Spleen (tissue), 11 donors: ENCODE measurements at regions not wholly inside any gene's neighbourhood (a gene's known extent, or its start where the extent isn't known, plus 50 kb on each side); places are given as distances from the start of the nearest gene placed in this dataset.

Source experiments
- DNase-seq: peaks from one replicate; pipeline ENCODE4 v3.0.0-alpha.2; 2020
- H3K27ac ChIP-seq, 8 donors: fragments of 200-600 bp; sonication (generic) in 7 of 8; 1 replicate in 4 of 8; 2 replicates in 4 of 8; pipeline versions ENCODE4 v1.5.0 to v1.8.0; 2016 to 2021; ENCODE audit warnings: inconsistent platforms in 4 of 8, mild to moderate bottlenecking in 4 of 8, moderate library complexity in 1 of 8
- H3K27me3 ChIP-seq, 7 donors: fragments of 200-600 bp; sonication (generic) in 6 of 7; replicated peaks in 1 of 7; 1 replicate in 4 of 7; 2 replicates in 3 of 7; pipeline versions ENCODE4 v1.5.0 to v1.8.0; 2016 to 2021; ENCODE audit warnings: inconsistent platforms in 3 of 7, mild to moderate bottlenecking in 1 of 7
- H3K36me3 ChIP-seq, 6 donors: fragments of 200-600 bp; sonication (generic) in 5 of 6; 1 replicate in 4 of 6; 2 replicates in 2 of 6; pipeline versions ENCODE4 v1.5.0 to v1.8.0; 2016 to 2021; ENCODE audit warnings: inconsistent platforms in 2 of 6
- H3K4me1 ChIP-seq, 6 donors: fragments of 200-600 bp; sonication (generic) in 5 of 6; 1 replicate in 3 of 6; 2 replicates in 3 of 6; pipeline versions ENCODE4 v1.5.0 to v1.8.0; 2016 to 2021; ENCODE audit warnings: inconsistent platforms in 3 of 6
- H3K4me3 ChIP-seq, 8 donors: fragments of 200-600 bp; sonication (generic) in 7 of 8; 1 replicate in 4 of 8; 2 replicates in 4 of 8; pipeline versions ENCODE4 v1.5.0 to v1.8.0; 2016 to 2021; ENCODE audit warnings: inconsistent platforms in 4 of 8, mild to moderate bottlenecking in 4 of 8, moderate library complexity in 2 of 8
- H3K9me3 ChIP-seq, 8 donors: fragments of 200-600 bp; sonication (generic) in 7 of 8; 1 replicate in 4 of 8; 2 replicates in 4 of 8; pipeline versions ENCODE4 v1.5.0 to v1.8.0; 2016 to 2021; ENCODE audit warnings: inconsistent platforms in 4 of 8
- CTCF ChIP-seq, 11 experiments: fragments of 200-600 bp in 7 of 11; fragments of 450-650 bp in 4 of 11; sonication (generic) in 4 of 11; IDR thresholded peaks in 8 of 11; conservative IDR thresholded peaks in 3 of 11; 1 replicate in 7 of 11; 2 replicates in 4 of 11; pipeline versions ENCODE4 v1.4.0 to v1.8.0; 2016 to 2021; ENCODE audit warnings: antibody characterized with exemption in 11 of 11, inconsistent platforms in 4 of 11, mild to moderate bottlenecking in 1 of 11
- POLR2A ChIP-seq, 3 donors: fragments of 450-650 bp; IDR thresholded peaks; one replicate each; pipeline ENCODE4 v1.5.1; 2017; ENCODE audit warnings: antibody characterized with exemption in 3 of 3, mild to moderate bottlenecking in 1 of 3
- POLR2AphosphoS5 ChIP-seq, 3 donors: sonication (generic); formaldehyde crosslinking; IDR thresholded peaks; one replicate each; pipeline ENCODE4 v1.5.1; 2017; ENCODE audit warnings: antibody characterized with exemption in 3 of 3
- WGBS, 5 donors: extraction: QIAGEN DNeasy Blood & Tissue Kit in 3 of 5; methylation state at CpG; one replicate each; pipeline versions ENCODE4 v1.1.5 to v1.1.7; 2013 to 2018; 5-methylcytosine and 5-hydroxymethylcytosine counted together
- intact Hi-C: fragments of 100-400 bp; cut with DNase I; formaldehyde crosslinking; loops from one replicate; pipeline ENCODE4 v1.15.0; 2023; ENCODE audit warnings: low total_unique reads
- donor health status: healthy with polysubstance abuse.
- donor health status: DM: no; HTN: no; CAD: no; lungs with moderate emphysema.
- donor health status: DM: no; HTN: no; CAD: no.
- donor health status: Bipolar disorder and iron deficiency.
- donor health status: healthy.
- donor health status: DM: no; HTN: no; CAD: no.
- donor health status: DM: yes; HTN: yes; CAD: no.

- Histone ChIP-seq H3K27ac (no peak overlapping the region), H3K9me3 (no peaks in the 10 kb centered on the region), H3K27me3 (no peaks in the 10 kb centered on the region), H3K36me3 (no peaks in the 10 kb centered on the region), H3K4me3 (no peak overlapping the region), H3K4me1 (no peaks in the 10 kb centered on the region)
- TF ChIP-seq POLR2AphosphoS5 (IDR thresholded peaks at IDR 0.05) (no peak), CTCF (IDR thresholded peaks at IDR 0.05 in 8 of 11, conservative IDR thresholded peaks at IDR 0.05 in 3 of 11) (no peak), POLR2A (IDR thresholded peaks at IDR 0.05) (no peak)
- intact Hi-C loops, result no loop called here
- DNase-seq, result no peak
- WGBS, 5 donors, result 82 to 94% (median 87%) methylated on average over 2 of the region's 2 CpGs
Observed at GRCh38 chr1:64366821-64367220, 103.1 kb upstream of the CACHD1 start.

GRCh38 chr1:64368344-64368743 is 101.6 kb upstream of the CACHD1 start:
- no peak overlapping the region for H3K27ac ChIP-seq
- no peaks in the 10 kb centered on the region for H3K36me3 ChIP-seq
- H3K4me1 ChIP-seq, result no peaks in the 10 kb centered on the region
- no peaks in the 10 kb centered on the region for H3K27me3 ChIP-seq
- intact Hi-C loops, result no loop called here
- DNase-seq, result no peak
- TF ChIP-seq POLR2AphosphoS5 (IDR thresholded peaks at IDR 0.05) (no peak), CTCF (IDR thresholded peaks at IDR 0.05 in 8 of 11, conservative IDR thresholded peaks at IDR 0.05 in 3 of 11) (no peak), POLR2A (IDR thresholded peaks at IDR 0.05) (no peak)
- no peaks in the 10 kb centered on the region for H3K9me3 ChIP-seq
- WGBS, 5 donors, result 74 to 88% (median 85%) methylated on average over 1 of the region's 1 CpG
- no peak overlapping the region for H3K4me3 ChIP-seq

GRCh38 chr1:64378826-64379225 is 91.1 kb upstream of the CACHD1 start:
- intact Hi-C loops, result no loop called here
- no peaks in the 10 kb centered on the region for H3K27me3 ChIP-seq
- no peak overlapping the region for H3K27ac ChIP-seq
- no peak overlapping the region for H3K4me3 ChIP-seq
- no peaks in the 10 kb centered on the region for H3K9me3 ChIP-seq
- WGBS, 5 donors, result 83 to 91% (median 87%) methylated on average over 7 of the region's 7 CpGs
- no peaks in the 10 kb centered on the region for H3K4me1 ChIP-seq
- no peak for DNase-seq
- no peaks in the 10 kb centered on the region for H3K36me3 ChIP-seq
- TF ChIP-seq CTCF (IDR thresholded peaks at IDR 0.05 in 8 of 11, conservative IDR thresholded peaks at IDR 0.05 in 3 of 11) (peak in 2 of 11 experiments; percentile 11 to 14), POLR2AphosphoS5 (IDR thresholded peaks at IDR 0.05) (no peak), POLR2A (IDR thresholded peaks at IDR 0.05) (no peak)

- no peak overlapping the region for H3K27ac ChIP-seq
- WGBS, 5 donors, result 67 to 83% (median 72%) methylated on average over 2 of the region's 2 CpGs
- intact Hi-C loops, result no loop called here
- H3K9me3 ChIP-seq, result peaks cover 0 to 3% (median 0%) of the 10 kb centered on the region in 8 donors
- no peak overlapping the region for H3K4me3 ChIP-seq
- no peaks in the 10 kb centered on the region for H3K36me3 ChIP-seq
- no peaks in the 10 kb centered on the region for H3K27me3 ChIP-seq
- no peak for DNase-seq
- TF ChIP-seq POLR2A (IDR thresholded peaks at IDR 0.05) (no peak), CTCF (IDR thresholded peaks at IDR 0.05 in 8 of 11, conservative IDR thresholded peaks at IDR 0.05 in 3 of 11) (no peak), POLR2AphosphoS5 (IDR thresholded peaks at IDR 0.05) (no peak)
- no peaks in the 10 kb centered on the region for H3K4me1 ChIP-seq
Observed at GRCh38 chr1:64387389-64388285, 82.3 kb upstream of the CACHD1 start.
